Astrocyte of the spinal cord (primary cell): ENCODE measurements at regions not wholly inside any gene's neighbourhood (a gene's known extent, or its start where the extent isn't known, plus 50 kb on each side); places are given as distances from the start of the nearest gene placed in this dataset.

Experiments
- DNase-seq: peaks from one replicate; pipeline ENCODE4 v3.0.0; 2011; ENCODE audit warnings: low read depth, low spot score
- H3K4me3 ChIP-seq: 2 replicates; pipeline ENCODE4 v1.5.1; 2011; ENCODE audit warnings: low read depth, mild to moderate bottlenecking, low read length, moderate library complexity
- CTCF ChIP-seq: IDR thresholded peaks from 2 replicates; pipeline ENCODE4 v1.5.1; 2012; ENCODE audit warnings: low read depth, mild to moderate bottlenecking, low read length, inconsistent platforms
- in situ Hi-C: cut with HindIII; loops from 2 replicates; pipeline ENCODE4 v1.10.0; 2017; ENCODE audit warnings: low sequenced_read_pairs

DNA sequence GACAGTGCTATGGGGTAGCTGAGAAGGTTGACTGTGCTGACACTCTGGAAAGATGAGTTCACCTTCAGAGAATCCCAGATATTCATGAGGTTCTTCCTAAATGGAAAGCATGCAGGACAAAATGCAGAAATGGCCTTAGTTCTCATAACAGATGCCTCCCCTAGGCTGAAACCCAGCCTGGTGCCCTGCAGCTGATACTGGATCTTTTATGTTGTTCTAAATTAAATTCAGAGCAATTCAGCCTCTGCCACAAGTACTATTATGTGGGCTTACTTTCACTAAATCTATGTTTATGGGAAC lies 172.0 kb upstream of the SERPINE2 start:
- no peak overlapping the region for H3K4me3 ChIP-seq
- no peak for TF ChIP-seq CTCF
- in situ Hi-C loops: no loop called here
- no peak for DNase-seq

- in situ Hi-C loops: no loop called here
- TF ChIP-seq CTCF: no peak
- no peak overlapping the region for H3K4me3 ChIP-seq
- no peak for DNase-seq
Observed at GRCh38 chr2:224210286-224211180, 171.4 kb upstream of the SERPINE2 start.

DNA sequence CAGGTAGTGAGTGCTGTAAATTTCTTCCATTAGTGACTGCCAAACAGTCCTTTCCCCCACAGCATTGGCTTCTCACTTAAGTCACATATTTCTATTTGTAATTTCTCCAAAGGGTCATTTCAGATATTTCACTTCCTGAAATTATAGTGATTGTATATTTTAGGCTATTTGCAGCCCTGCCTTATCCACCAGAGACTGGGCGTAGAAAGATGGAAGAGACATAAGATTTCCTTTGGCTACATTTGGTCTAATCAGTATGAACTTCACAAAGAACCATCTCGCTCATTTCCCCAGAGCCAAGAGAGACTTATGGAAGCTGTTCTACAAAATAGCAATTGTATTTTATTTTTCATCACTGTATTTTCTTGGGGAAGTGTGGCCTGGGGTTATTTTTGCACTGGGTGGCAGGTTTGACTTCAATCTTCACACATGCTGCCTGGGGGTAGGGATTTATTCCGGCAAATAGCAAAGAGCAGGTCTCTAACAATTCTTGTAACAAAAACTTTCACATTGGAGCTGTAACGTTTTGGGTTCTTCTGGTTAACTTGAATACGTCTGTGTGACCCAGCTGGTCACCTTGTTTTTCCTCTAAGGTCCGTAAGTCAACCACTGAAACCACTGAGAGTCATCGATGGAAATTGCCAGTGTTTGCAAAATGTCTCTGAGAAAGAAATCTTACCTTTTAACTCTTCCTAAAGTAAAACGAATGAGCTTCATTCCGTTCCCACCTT lies 170.6 kb upstream of the SERPINE2 start:
- in situ Hi-C loops: no loop called here
- no peak overlapping the region for H3K4me3 ChIP-seq
- DNase-seq: no peak
- TF ChIP-seq CTCF: no peak

DNA sequence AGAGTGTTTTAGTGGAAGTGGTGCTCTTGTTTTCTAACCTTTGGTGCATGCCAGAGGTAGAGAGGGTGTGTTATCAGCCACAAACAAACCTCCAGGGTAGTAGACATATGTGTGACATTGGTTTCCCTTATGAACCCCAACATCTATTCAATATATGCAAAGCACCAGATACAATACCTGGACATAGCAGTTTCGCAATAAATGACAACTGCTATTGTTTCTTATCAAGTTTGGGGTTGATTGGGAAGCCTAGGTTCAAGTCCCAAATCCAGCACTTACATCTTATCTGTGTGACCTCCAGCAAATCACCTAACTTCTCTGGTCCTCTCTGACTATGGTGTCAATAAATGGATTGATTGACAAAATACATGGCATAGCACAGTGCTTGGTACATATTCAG lies 169.4 kb upstream of the SERPINE2 start:
- no peak overlapping the region for H3K4me3 ChIP-seq
- in situ Hi-C loops: no loop called here
- no peak for DNase-seq
- no peak for TF ChIP-seq CTCF

GRCh38 chr2:224208007-224208406 lies 168.9 kb upstream of the SERPINE2 start:
- TF ChIP-seq CTCF: no peak
- H3K4me3 ChIP-seq: no peak overlapping the region
- in situ Hi-C loops: no loop called here
- no peak for DNase-seq

- TF ChIP-seq CTCF: no peak
- DNase-seq: no peak
- H3K4me3 ChIP-seq: no peak overlapping the region
- in situ Hi-C loops: no loop called here
Observed at GRCh38 chr2:224206816-224207215, 167.7 kb upstream of the SERPINE2 start.
